AG04449 (cell line): ENCODE measurements at regions not wholly inside any gene's neighbourhood (a gene's known extent, or its start where the extent isn't known, plus 50 kb on each side); places are given as distances from the start of the nearest gene placed in this dataset.

Experiments
- CTCF ChIA-PET: fragments of 350-600 bp; formaldehyde crosslinking; extraction: SDS; loops from one replicate; lab custom pipeline; 2021; ENCODE audit warnings: antibody characterized with exemption; lab: Yijun Ruan, JAX
- POLR2A ChIA-PET: fragments of 400-600, 350-600 bp; formaldehyde crosslinking; extraction: SDS; loops from one replicate; lab custom pipeline; 2020; ENCODE audit warnings: antibody characterized with exemption, inconsistent platforms; lab: Yijun Ruan, JAX
- DNase-seq: peaks from one replicate; pipeline ENCODE4 v3.0.0-alpha.2; 2010; ENCODE audit warnings: low read depth, low spot score
- H3K4me3 ChIP-seq: 2 replicates; pipeline ENCODE4 v1.5.1; 2011; ENCODE audit warnings: low read depth, mild to moderate bottlenecking, control low read depth, low read length
- CTCF ChIP-seq: IDR thresholded peaks from one replicate; pipeline ENCODE4 v1.5.1; 2011; ENCODE audit warnings: mild to moderate bottlenecking, moderate library complexity, low read length, control low read depth, inconsistent platforms; ENCODE audit not compliant: insufficient read depth; ENCODE audit errors: missing control alignments

- no peak for TF ChIP-seq CTCF
- DNase-seq: no peak
- ChIA-PET CTCF (no interaction called here), POLR2A (no interaction called here)
- H3K4me3 ChIP-seq: no peak overlapping the region
These were observed 671.2 kb downstream of the EPHA7 start for GRCh38 chr6:92748131-92748530.

GRCh38 chr6:92737983-92738382, 681.4 kb downstream of the EPHA7 start:
- DNase-seq: no peak
- POLR2A ChIA-PET: no interaction called here
- CTCF ChIA-PET: no interaction called here
- TF ChIP-seq CTCF: no peak
- H3K4me3 ChIP-seq: no peak overlapping the region

- DNase-seq: no peak
- CTCF ChIA-PET: no interaction called here
These were observed 695.9 kb downstream of the EPHA7 start for GRCh38 chr6:92723390-92723931.

GRCh38 chr6:92719773-92720172, 699.6 kb downstream of the EPHA7 start:
- DNase-seq: no peak
- ChIA-PET POLR2A (no interaction called here), CTCF (no interaction called here)
- no peak overlapping the region for H3K4me3 ChIP-seq
- no peak for TF ChIP-seq CTCF

More at GRCh38 chr6:92723390-92723931, 695.9 kb downstream of the EPHA7 start:
- POLR2A ChIA-PET: no interaction called here
- no peak for TF ChIP-seq CTCF
- H3K4me3 ChIP-seq: no peak overlapping the region

GRCh38 chr6:92716638-92717037, 702.7 kb downstream of the EPHA7 start:
- no peak for DNase-seq
- CTCF ChIA-PET: no interaction called here
- POLR2A ChIA-PET: no interaction called here
- TF ChIP-seq CTCF: no peak
- H3K4me3 ChIP-seq: no peak overlapping the region

- H3K4me3 ChIP-seq: no peak overlapping the region
- TF ChIP-seq CTCF: no peak
- no peak for DNase-seq
- ChIA-PET CTCF (no interaction called here), POLR2A (no interaction called here)
These were observed 703.4 kb downstream of the EPHA7 start for GRCh38 chr6:92715991-92716390.
